UCSD-AML1 (cell line): ENCODE measurements at regions not wholly inside any gene's neighbourhood (a gene's known extent, or its start where the extent isn't known, plus 50 kb on each side); places are given as distances from the start of the nearest gene placed in this dataset.

ENCODE experiments used
- DNase-seq: peaks from one replicate; lab custom pipeline; 2025; ENCODE audit not compliant: unreplicated experiment; lab: John Stamatoyannopoulos, UW

DNA sequence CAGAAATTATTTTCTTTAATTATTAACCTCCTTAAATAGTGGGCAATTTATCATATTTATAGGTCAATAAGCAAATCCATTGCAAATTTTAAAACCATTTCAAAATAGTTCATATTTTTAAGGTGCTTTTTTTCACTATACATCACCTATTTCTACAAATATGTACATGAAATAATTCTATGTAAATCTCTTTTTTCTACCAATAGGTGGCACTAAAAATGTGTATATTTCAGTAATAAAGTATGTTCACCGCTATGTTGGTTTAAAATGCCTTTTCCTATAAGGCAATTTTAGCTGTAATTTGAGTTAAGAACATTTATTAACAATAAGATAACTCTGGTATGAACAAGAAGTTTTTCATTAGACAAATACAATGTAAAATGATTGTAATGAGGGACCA lies 672.2 kb downstream of the KCTD8 start:
- no peak for DNase-seq

DNA sequence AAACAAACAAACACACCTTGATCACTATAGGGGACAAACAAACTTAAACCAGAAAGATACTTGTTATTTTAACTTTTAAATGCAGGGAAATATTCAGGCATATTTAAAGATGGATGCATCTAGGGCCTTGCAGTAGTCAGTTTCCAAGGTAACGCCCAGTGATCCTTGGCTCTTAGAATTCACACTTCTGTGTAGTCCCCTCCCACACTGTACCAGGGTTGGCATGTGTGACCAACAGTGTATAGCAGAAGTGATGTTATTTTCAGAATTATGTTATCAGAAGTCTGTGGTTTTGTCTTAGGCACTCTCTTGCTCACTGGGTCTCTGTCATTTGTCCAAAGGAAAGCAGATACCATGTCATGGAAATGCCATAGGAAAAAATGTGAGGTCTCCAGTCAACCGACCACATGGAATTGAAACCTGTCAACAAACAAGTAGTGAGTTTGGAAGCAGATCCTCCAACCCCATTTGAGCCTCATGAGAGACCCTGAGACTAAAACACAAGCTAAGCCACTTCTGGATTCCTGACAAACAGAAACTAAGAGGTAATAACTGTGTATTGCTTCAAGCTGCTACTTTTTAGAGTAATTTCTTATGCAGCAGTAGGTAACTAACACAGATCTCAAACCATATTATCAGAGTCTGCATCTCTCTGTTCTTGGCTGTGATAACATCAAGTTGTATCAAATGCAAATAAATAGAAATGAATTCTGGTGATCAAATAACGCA lies 670.3 kb downstream of the KCTD8 start:
- no peak for DNase-seq

GRCh38 chr4:43781125-43781524 lies 667.5 kb downstream of the KCTD8 start:
- no peak for DNase-seq

DNA sequence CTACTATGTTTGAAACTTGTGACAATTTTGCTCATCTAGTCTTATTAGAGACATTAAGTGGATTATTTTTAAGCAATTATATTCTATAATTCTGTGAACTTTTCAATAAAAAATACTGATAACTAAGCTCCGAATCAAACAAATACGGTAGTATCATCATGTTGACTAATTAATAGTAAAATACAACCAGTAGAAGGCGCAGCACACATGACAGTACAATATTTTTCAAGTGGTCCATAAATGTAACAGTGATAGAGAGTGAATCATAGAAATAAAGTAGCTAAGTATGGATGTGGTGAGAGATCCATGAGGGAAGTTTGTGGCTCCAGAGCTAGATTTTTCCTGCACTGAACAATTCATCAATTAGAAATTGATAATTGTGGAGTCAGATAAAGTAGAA lies 666.2 kb downstream of the KCTD8 start:
- DNase-seq, result no peak

DNA sequence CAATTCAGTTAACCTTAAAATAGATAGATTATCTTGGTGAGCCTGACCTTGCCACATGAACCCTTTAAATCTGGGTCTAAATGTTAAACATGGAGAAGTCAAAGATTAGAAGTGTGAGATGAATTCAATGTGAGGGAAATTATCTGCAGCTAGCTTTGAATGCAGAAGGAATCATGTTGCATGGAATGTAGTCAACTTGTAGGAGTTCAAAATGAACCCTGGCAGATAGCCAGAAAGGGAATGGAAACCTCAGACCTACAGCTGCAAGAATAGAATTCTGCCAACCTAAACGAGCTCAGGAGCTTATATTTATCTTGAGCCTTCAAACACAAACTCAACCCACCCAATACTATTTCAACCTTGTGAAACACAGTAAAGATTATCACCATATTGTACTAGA lies 632.5 kb downstream of the KCTD8 start:
- DNase-seq, result no peak

DNA sequence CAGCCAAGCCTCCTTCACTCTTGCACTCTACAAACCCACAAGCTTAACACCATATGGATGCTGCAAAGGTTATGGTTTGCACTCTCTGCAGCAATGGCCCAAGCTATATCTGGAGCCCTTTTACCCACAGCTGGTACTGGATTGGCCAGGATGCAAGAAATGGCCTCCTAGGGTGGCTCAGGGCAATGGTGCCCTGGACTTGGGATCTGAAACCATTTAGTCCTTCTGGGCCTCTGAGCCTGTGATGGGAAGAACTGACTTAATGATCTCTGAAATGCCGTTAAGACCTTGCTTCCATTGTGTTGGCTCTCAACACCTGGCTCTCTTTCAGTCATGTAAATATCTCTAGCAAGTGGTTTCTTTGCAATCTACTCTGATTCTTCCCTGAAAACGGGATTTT lies 626.0 kb downstream of the KCTD8 start:
- no peak for DNase-seq

GRCh38 chr4:43835869-43836268 lies 612.7 kb downstream of the KCTD8 start:
- DNase-seq, result no peak

DNA sequence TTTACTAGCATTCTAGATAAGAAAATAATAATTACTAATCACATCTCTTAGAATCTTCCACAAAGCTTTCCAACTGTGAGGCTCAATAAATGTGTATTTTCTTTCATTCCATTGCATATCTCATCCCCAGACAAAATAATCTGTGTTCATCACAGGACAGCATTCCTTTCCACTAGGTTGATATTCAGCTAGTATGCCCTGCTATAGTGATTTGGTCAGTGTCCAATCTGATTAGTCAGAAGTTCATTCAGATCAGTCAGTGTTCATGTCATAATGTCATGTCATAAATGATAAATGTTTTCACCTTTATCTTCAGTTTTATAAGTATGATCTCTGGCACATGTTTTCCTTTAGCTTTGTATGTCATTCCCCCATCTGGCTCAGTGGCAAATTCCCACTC lies 611.4 kb downstream of the KCTD8 start:
- DNase-seq, result no peak

DNA sequence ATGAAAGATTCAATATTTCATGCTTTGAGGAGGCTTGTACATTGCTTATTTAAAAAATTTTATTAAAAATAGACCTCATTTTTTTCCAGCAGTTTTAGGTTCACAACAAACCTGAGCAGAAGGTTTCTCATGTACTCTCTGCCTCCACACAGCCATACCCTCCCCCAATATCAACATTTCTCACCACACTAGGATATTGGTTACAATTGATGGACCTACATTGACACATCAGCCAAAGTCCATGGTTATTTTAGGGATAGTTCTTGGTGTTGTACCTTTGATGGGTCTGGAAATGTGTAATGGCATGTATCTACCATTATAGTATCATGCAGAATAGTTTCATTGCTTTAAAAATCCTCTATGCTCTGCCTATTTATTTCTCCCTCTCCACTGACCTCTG lies 611.0 kb downstream of the KCTD8 start:
- DNase-seq, result no peak

DNA sequence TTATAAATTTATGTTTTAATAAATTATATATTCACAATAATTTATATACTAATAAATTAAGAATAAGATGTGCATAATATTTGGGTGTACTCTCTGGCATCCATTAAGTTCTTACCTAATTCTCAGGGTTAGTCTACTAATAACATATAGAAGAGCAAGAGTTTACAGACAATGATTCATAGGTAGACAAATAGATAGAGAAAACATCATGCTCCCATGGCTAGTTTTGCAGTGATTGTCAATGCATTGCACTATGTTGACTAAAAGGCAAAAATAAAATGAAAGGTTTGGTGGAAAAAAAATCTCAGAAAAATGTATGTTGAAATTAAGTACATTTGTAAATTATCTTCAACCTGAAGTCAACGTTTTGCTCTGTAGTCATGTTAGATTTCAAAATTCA lies 606.0 kb downstream of the KCTD8 start:
- DNase-seq, result no peak

DNA sequence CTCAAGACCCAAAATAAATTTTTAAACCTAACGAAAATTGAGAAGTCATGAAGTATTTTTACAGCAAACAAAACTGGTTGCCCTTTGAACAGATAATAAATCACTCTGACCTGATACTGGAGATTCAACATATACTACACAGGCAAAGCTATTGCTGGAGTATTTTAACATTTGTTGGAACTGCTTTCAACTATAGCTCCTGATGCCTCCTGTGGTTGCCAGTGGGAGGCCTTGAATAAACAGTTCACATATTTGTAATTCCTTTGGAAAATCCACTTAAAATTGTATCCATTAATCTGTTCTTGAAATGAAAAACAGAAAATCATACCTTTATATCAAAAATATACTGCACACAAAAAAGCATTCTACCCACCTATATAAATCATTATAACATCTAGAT lies 605.1 kb downstream of the KCTD8 start:
- DNase-seq, result no peak

DNA sequence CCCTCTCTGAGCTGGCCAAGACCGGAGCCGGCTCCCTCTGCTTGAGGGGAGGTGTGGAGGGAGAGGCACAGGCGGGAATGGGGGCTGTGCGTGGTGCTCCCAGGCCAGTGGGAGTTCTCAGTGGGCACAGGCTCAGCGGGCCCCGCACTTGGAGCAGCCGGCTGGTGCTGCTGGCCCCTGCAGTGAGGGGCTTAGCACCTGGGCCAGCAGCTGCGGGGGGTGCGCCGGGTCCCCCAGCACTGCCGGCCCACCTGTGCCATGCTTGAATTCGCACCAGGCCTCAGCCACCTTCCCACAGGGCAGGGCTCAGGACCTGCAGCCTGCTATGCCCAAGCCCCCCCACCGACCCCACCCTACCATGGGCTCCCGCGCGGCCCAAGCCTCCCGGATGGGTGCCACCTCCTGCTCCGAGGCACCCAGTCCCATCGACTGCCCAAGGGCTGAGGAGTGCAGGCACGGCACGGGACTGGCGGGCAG lies 602.5 kb downstream of the KCTD8 start:
- no peak for DNase-seq

- DNase-seq, result no peak
These were observed 594.9 kb downstream of the KCTD8 start for GRCh38 chr4:43853565-43854264.

GRCh38 chr4:43855283-43855682 lies 593.3 kb downstream of the KCTD8 start:
- no peak for DNase-seq

DNA sequence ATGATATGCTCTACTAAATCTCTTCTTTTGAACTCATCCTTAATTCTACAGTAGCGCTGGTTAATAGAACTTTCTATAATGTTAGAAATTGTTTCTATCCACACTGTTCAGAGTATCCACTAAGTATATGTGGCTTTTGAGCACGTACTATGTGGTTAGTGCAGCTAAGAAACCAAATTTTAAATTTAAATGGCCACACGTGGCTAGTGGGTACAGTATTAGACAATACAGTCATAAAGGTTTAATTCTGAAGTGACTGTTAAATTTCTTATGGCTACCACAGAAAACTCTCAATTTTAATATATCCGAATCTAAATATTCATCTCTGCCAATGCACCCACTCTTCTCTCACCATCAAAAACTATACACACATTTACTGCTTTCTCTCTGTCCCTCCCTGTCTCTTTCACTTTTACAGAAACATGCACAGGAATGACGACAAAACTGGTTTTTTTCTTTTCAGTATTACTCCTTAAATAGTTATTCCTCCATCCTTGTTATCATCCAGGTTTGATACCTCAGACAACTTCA lies 583.9 kb downstream of the KCTD8 start:
- DNase-seq, result no peak

GRCh38 chr4:43867908-43868307 lies 580.7 kb downstream of the KCTD8 start:
- no peak for DNase-seq

- DNase-seq, result no peak
These were observed 573.0 kb downstream of the KCTD8 start for GRCh38 chr4:43875655-43876054.

- DNase-seq, result no peak
These were observed 566.1 kb downstream of the KCTD8 start for GRCh38 chr4:43882470-43882869.

- DNase-seq, result no peak
These were observed 562.4 kb downstream of the KCTD8 start for GRCh38 chr4:43886196-43886595.

DNA sequence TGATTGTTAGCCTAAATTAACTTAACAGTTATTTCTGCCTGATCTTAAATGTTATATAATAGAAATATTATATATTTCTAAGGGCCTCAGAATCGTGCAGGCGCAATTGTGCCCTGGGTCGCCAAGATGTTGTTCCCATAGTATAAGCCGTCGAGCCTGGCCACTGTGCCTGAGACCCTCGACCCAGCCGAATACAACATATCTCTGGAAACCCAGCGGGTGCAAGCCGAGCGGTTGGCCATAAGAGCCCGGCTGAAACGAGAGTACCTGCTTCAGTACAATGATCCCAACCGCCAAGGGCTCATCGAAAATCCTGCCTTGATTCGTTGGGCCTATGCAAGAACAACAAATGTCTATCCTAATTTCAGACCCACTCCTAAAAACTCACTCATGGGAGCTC lies 549.8 kb downstream of the KCTD8 start:
- no peak for DNase-seq

GRCh38 chr4:43903456-43903855 lies 545.2 kb downstream of the KCTD8 start:
- DNase-seq, result no peak

DNA sequence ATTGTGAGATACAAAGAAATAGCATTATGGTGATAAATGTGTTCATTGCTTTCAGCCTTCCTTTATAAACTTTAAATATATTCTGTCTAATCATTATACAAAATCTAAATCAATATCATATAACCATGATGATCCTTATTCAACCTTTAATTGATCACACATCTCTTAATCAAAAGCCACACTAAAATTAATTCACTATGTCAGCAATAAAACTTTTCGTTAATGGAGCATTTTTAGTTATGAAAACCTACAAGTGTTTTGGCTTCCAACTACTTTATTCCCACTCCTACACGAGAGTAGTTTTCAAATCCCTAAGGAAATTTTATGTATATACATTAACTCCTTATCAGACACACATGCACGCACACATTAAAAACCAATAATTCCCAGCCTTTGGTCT lies 530.2 kb downstream of the KCTD8 start:
- no peak for DNase-seq
